NCI-H2227 (cell line): ENCODE measurements at regions not wholly inside any gene's neighbourhood (a gene's known extent, or its start where the extent isn't known, plus 50 kb on each side); places are given as distances from the start of the nearest gene placed in this dataset.

Experiments
- DNase-seq: peaks from one replicate; lab custom pipeline; 2025; ENCODE audit not compliant: unreplicated experiment; lab: John Stamatoyannopoulos, UW

DNA sequence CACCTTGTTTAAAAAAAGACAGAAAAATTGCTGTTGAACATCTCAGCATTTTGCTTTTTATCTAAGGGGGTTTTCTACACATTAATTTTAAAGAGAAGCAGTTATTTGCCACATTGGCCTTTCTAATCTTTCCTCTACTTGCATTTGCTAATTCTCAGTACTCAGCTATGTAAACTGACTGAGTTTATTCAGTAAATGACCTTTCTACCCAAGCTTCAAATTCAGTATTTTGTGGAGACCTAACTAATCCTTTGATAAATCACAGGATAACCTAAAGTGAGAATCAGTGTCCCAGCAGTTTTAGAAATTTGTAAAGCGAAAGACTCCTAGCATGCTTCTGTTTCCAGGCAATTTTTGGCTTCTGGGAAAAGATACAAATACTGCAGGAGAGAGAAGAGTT lies 288.4 kb downstream of the ASXL3 start:
- DNase-seq, result no peak

DNA sequence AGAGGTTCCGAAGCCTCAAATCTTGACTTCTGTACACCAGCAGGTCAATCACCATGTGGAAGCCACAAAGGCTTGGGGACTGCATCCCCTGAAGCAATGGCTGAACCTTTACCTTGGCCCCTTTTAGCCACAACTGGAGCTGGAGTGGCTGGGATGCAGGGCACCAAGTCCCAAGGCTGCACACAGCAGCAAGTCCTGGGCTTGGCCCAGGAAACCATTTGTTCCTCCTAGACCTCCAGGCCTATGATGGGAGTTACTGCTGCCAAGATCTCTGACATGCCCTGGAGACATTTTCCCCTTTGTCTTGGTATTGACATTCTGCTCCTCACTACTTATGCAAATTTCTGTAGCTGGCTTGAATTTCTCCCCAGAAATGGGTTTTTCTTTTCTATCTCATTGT lies 285.9 kb downstream of the ASXL3 start:
- DNase-seq, result no peak

DNA sequence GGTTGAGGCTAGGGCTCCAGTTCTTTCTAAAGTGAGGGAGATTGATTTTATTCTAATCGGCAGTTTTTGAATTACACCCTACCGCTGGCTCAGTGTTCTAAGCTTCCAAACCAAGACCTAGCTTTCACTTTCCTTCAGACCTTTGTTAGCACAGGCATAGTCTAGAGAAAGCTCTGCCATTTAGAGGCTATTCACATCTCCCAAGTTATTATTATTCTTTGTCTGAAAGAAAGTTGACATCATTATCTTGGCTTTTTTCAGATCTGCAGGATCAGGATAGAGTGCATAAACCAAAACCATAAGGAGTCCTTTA lies 276.8 kb downstream of the ASXL3 start:
- DNase-seq, result no peak

- no peak for DNase-seq
Observed at GRCh38 chr18:33854086-33854826, 276.2 kb downstream of the ASXL3 start.

DNA sequence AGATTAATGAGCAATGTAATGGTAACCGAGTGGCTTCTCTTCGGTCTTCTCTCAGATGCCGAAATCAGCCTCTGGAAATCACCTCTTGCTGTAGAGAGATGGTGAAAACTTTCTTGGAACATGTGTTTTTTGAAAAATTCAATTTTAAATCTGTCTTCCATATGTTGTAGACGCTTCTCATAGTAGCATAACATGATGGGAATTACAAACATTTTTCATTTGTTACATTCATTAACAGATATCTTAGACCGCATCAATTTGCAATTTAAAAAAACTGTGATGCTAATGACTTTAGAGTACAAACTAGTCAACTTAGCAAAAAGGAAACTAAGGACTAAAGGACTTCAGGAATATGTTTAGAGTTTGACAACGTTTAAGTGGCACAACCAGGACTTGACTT lies 275.2 kb downstream of the ASXL3 start:
- DNase-seq, result no peak

- DNase-seq, result no peak
Observed at GRCh38 chr18:33851546-33852078, 273.6 kb downstream of the ASXL3 start.

DNA sequence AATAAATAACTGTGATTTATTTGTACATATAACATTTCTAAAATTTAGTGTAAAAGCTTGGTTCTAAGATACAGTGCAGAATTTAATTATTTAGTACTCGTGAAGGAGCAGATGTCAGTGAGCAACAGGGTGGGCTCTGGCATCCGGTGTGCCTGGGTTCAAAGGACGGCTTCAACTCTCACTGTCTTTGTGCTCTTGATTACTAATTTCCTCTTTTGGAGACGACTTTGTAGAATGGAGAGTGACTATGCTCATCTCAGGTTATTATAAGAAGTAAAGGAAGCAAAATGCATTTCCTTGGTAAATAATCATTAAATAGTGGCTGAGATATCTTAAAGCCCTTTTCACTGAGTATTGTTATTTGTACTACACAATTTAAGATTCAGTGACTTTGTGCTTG lies 271.7 kb downstream of the ASXL3 start:
- DNase-seq, result no peak

- DNase-seq, result no peak
Observed at GRCh38 chr18:33844232-33844631, 266.2 kb downstream of the ASXL3 start.

- no peak for DNase-seq
Observed at GRCh38 chr18:33841221-33841967, 263.4 kb downstream of the ASXL3 start.

- DNase-seq, result no peak
Observed at GRCh38 chr18:33840212-33840593, 262.2 kb downstream of the ASXL3 start.

GRCh38 chr18:33839452-33840211 lies 261.6 kb downstream of the ASXL3 start:
- DNase-seq, result peak; percentile 86

GRCh38 chr18:33838054-33838453 lies 260.0 kb downstream of the ASXL3 start:
- no peak for DNase-seq

- no peak for DNase-seq
Observed at GRCh38 chr18:33837191-33837590, 259.2 kb downstream of the ASXL3 start.

- no peak for DNase-seq
Observed at GRCh38 chr18:33836564-33836963, 258.5 kb downstream of the ASXL3 start.

GRCh38 chr18:33835419-33835818 lies 257.4 kb downstream of the ASXL3 start:
- no peak for DNase-seq

GRCh38 chr18:33833842-33834241 lies 255.8 kb downstream of the ASXL3 start:
- DNase-seq, result no peak

- DNase-seq, result no peak
Observed at GRCh38 chr18:33831424-33831823, 253.4 kb downstream of the ASXL3 start.

DNA sequence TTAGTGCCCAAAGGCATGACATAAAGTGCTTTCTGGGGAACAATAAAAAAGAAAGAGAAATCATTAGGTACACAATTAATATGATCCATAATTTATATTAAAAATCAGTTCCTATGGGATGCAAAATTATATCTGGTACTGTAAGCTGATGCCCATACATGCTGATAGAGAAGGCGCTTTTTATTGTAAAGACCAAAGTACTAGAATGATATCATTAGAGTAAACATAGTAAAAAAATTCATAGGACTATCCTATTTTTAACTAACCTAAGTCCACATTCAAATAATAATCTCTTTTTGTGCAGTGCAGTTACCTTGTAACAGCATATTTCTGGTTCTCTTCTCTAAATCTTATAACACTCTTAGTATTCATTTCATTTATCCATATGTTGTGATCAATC lies 252.2 kb downstream of the ASXL3 start:
- no peak for DNase-seq

DNA sequence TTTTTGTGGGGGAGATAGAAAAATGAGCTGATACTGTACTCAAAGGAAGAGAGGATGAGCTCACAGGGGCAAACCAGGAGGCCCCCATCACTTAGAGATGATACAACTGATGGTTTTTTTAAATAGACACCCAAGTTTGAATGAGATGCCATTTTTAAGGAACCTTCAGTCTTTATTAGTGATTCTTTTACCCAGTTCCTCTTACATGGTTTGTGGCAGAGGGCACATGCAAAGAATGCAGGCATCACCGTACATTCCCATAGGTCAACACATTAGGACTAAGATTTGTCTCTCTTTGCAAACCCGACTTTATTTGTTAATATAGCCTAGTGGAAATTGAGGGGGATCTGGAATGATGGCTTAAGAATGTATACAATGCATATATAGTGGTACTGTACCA lies 250.9 kb downstream of the ASXL3 start:
- no peak for DNase-seq

- DNase-seq, result no peak
Observed at GRCh38 chr18:33826151-33826550, 248.1 kb downstream of the ASXL3 start.

- no peak for DNase-seq
Observed at GRCh38 chr18:33821503-33821902, 243.5 kb downstream of the ASXL3 start.
